GM12878 (cell line): ENCODE measurements at regions not wholly inside any gene's neighbourhood (a gene's known extent, or its start where the extent isn't known, plus 50 kb on each side); places are given as distances from the start of the nearest gene placed in this dataset.

ENCODE experiments used
- ATAC-seq: fragments of 200-7000 bp; cut with Tn5 transposase; 3 replicates; pipeline ENCODE4 v1.9.1; 2020; ENCODE audit warnings: mild to moderate bottlenecking, moderate library complexity
- BruUV-seq: library from RNA; stranded (reverse); fragments of 400-500 nt; replicated peaks from 2 replicates; lab custom pipeline; 2021; lab: Mats Ljungman, UMichigan
- CTCF ChIA-PET: fragments of 300-600 bp; sonication (Branson Sonifier 250); formaldehyde crosslinking; extraction: SDS; loops from one replicate; lab custom pipeline; 2021; ENCODE audit warnings: inconsistent platforms; lab: Yijun Ruan, JAX
- POLR2A ChIA-PET: fragments of 350-600 bp; formaldehyde crosslinking; extraction: SDS; loops from one replicate; lab custom pipeline; 2021; ENCODE audit warnings: inconsistent platforms; lab: Charles Lee
- RAD21 ChIA-PET: fragments of 300-600 bp; sonication (Branson Sonifier 250); formaldehyde crosslinking; loops from one replicate; lab custom pipeline; 2023; ENCODE audit warnings: antibody characterized with exemption; ENCODE audit not compliant: unreplicated experiment; lab: Charles Lee
- SMC1A ChIA-PET: fragments of 300-600 bp; sonication (Branson Sonifier 250); formaldehyde crosslinking; loops from one replicate; lab custom pipeline; 2023; ENCODE audit not compliant: unreplicated experiment, uncharacterized antibody; lab: Charles Lee
- DNase-seq: peaks from one replicate; pipeline ENCODE4 v3.0.0-alpha.2; 2011; ENCODE audit warnings: low read depth, low spot score
- FAIRE-seq: peaks from 3 replicates; lab custom pipeline; 2011; peaks lifted over from hg19 to GRCh38; lab: Jason Lieb, UNC
- H2AFZ ChIP-seq: 2 replicates; pipeline ENCODE4 v1.6.0; 2011; ENCODE audit warnings: low read depth, low read length, control low read depth; ENCODE audit not compliant: control insufficient read depth
- H3K27ac ChIP-seq: 2 replicates; pipeline ENCODE4 v1.5.1; 2011; ENCODE audit warnings: control low read depth; ENCODE audit not compliant: control insufficient read depth, insufficient read depth
- H3K27me3 ChIP-seq, 2 experiments: replicated peaks in 1 of 2; 2 replicates each; pipeline versions ENCODE4 v1.6.0 to v1.6.1; 2011; ENCODE audit warnings: low read length in 1 of 2; ENCODE audit not compliant: control insufficient read depth in 2 of 2, insufficient read depth in 2 of 2
- H3K36me3 ChIP-seq, 2 experiments: 2 replicates each; pipeline ENCODE4 v1.5.1; 2011; ENCODE audit warnings: low read length in 1 of 2; ENCODE audit not compliant: control insufficient read depth in 2 of 2, insufficient read depth in 2 of 2
- H3K4me1 ChIP-seq: 2 replicates; pipeline ENCODE4 v1.6.1; 2011; ENCODE audit warnings: mild to moderate bottlenecking, low read length, moderate library complexity, mixed read lengths; ENCODE audit not compliant: control insufficient read depth, insufficient read depth
- H3K4me2 ChIP-seq: 2 replicates; pipeline ENCODE4 v1.6.0; 2011; ENCODE audit warnings: control low read depth; ENCODE audit not compliant: control insufficient read depth, insufficient read depth
- H3K4me3 ChIP-seq: fragments of 200-600 bp; sonication (generic); 2 replicates; pipeline ENCODE4 v1.5.1; 2016
- H3K79me2 ChIP-seq: 2 replicates; pipeline ENCODE4 v1.6.0; 2011; ENCODE audit warnings: low read length; ENCODE audit not compliant: control insufficient read depth, insufficient read depth
- H3K9ac ChIP-seq: 2 replicates; pipeline ENCODE4 v1.8.0; 2011; ENCODE audit warnings: low read length, control low read depth, mixed read lengths; ENCODE audit not compliant: control insufficient read depth, insufficient read depth
- H3K9me3 ChIP-seq: replicated peaks from 3 replicates; pipeline ENCODE4 v1.5.1; 2011; ENCODE audit warnings: mild to moderate bottlenecking, low read length; ENCODE audit not compliant: control insufficient read depth, insufficient read depth
- H4K20me1 ChIP-seq: 2 replicates; pipeline ENCODE4 v1.6.0; 2011; ENCODE audit not compliant: control insufficient read depth, insufficient read depth
- ASH2L ChIP-seq: fragments of 300-600, 200-600 bp; sonication (generic); IDR thresholded peaks from 2 replicates; pipeline ENCODE4 v1.6.1; 2017; ENCODE audit warnings: low read depth, mild to moderate bottlenecking, borderline replicate concordance
- BACH1 ChIP-seq: fragments of 450-650 bp; IDR thresholded peaks from 2 replicates; pipeline ENCODE4 v1.6.1; 2017; ENCODE audit warnings: mild to moderate bottlenecking, borderline replicate concordance
- CREM ChIP-seq: IDR thresholded peaks from 2 replicates; pipeline ENCODE4 v1.6.1; 2014; ENCODE audit warnings: antibody characterized with exemption, low read depth
- HDAC2 ChIP-seq: fragments of 200-600 bp; sonication (generic); IDR thresholded peaks from 2 replicates; pipeline ENCODE4 v1.6.1; 2017
- KDM1A ChIP-seq: fragments of 200-600 bp; sonication (generic); IDR thresholded peaks from 2 replicates; pipeline ENCODE4 v1.6.1; 2016; ENCODE audit warnings: borderline replicate concordance
- MEF2B ChIP-seq: fragments of 450-650 bp; IDR thresholded peaks from 2 replicates; pipeline ENCODE4 v1.6.1; 2018; ENCODE audit warnings: mild to moderate bottlenecking, moderate library complexity; ENCODE audit not compliant: partially characterized antibody, poor library complexity, severe bottlenecking
- NFXL1 ChIP-seq: fragments of 450-650 bp; IDR thresholded peaks from 2 replicates; pipeline ENCODE4 v1.6.1; 2017; ENCODE audit warnings: antibody characterized with exemption, mild to moderate bottlenecking, borderline replicate concordance
- NR2C2 ChIP-seq: IDR thresholded peaks from 2 replicates; pipeline ENCODE4 v1.6.1; 2011; ENCODE audit warnings: borderline replicate concordance, low read depth; ENCODE audit not compliant: control insufficient read depth, insufficient read length
- POLR2A ChIP-seq: IDR thresholded peaks from 2 replicates; pipeline ENCODE4 v1.6.1; 2011; ENCODE audit warnings: low read depth, mild to moderate bottlenecking, low read length
- RBBP5 ChIP-seq: fragments of 200-600 bp; sonication (generic); conservative IDR thresholded peaks from 2 replicates; pipeline ENCODE4 v1.6.1; 2016
- SMAD1 ChIP-seq: fragments of 450-650 bp; IDR thresholded peaks from 2 replicates; pipeline ENCODE4 v1.6.1; 2018; ENCODE audit warnings: mild to moderate bottlenecking, low read depth; ENCODE audit not compliant: partially characterized antibody
- TARDBP ChIP-seq: IDR thresholded peaks from 2 replicates; pipeline ENCODE4 v1.6.1; 2016; ENCODE audit warnings: borderline replicate concordance
- ZNF207 ChIP-seq: fragments of 450-650 bp; IDR thresholded peaks from 2 replicates; pipeline ENCODE4 v1.6.1; 2014; ENCODE audit warnings: antibody characterized with exemption, mild to moderate bottlenecking, borderline replicate concordance
- ZNF217 ChIP-seq: fragments of 450-650 bp; IDR thresholded peaks from 2 replicates; pipeline ENCODE4 v1.6.1; 2017; ENCODE audit warnings: antibody characterized with exemption, mild to moderate bottlenecking
- WGBS: methylation state at CpG from one replicate; pipeline ENCODE4 v1.1.6; 2016; ENCODE audit warnings: low lambda C conversion rate; ENCODE audit not compliant: insufficient replicate concordance, insufficient coverage; ENCODE audit errors: missing lambda C conversion rate; 5-methylcytosine and 5-hydroxymethylcytosine counted together
- in situ Hi-C: fragments of 300-500 bp; cut with MboI; formaldehyde crosslinking; loops from 9 replicates; pipeline ENCODE4 v1.14.3; 2018; ENCODE audit warnings: mixed read lengths
- intact Hi-C: fragments of 100-400 bp; cut with micrococcal nuclease; formaldehyde crosslinking; loops from one replicate; pipeline ENCODE4 v1.14.2; 2022; ENCODE audit not compliant: unreplicated experiment
- TF ChIP-seq, protein P1 (sequence below): fragments of 450-650 bp; IDR thresholded peaks from 2 replicates; pipeline ENCODE4 v1.6.1; 2017; ENCODE audit warnings: mild to moderate bottlenecking, moderate library complexity
- TF ChIP-seq, protein P2 (sequence below): IDR thresholded peaks from 2 replicates; pipeline ENCODE4 v1.6.1; 2011; ENCODE audit warnings: borderline replicate concordance, low read depth, mild to moderate bottlenecking, moderate library complexity, low read length; ENCODE audit not compliant: insufficient read depth, poor library complexity, severe bottlenecking

- Histone ChIP-seq H3K79me2 (no peaks in the 10 kb centered on the region), H3K9ac (no peak overlapping the region), H3K27ac (no peak overlapping the region), H3K9me3 (no peaks in the 10 kb centered on the region), H3K27me3 (no peaks in the 10 kb centered on the region), H2AFZ (no peak overlapping the region), H3K4me1 (no peaks in the 10 kb centered on the region), H3K4me2 (no peak overlapping the region), H3K4me3 (no peak overlapping the region), H4K20me1 (no peaks in the 10 kb centered on the region), H3K36me3 (no peaks in the 10 kb centered on the region)
- BruUV-seq = no TSS peak
- in situ Hi-C loops (no loop called here), intact Hi-C loops (no loop called here)
- ChIA-PET CTCF (no interaction called here), POLR2A (no interaction called here), RAD21 (no interaction called here), SMC1A (no interaction called here)
- DNase-seq (no peak), ATAC-seq (no peak), FAIRE-seq (no peak)
- WGBS = 12% methylated on average over 4 of the region's 4 CpGs
- TF ChIP-seq CREM (no peak), BACH1 (no peak), KDM1A (no peak)
Measured at GRCh38 chr6:125477156-125477555, 175.4 kb upstream of the HDDC2 start.

DNA sequence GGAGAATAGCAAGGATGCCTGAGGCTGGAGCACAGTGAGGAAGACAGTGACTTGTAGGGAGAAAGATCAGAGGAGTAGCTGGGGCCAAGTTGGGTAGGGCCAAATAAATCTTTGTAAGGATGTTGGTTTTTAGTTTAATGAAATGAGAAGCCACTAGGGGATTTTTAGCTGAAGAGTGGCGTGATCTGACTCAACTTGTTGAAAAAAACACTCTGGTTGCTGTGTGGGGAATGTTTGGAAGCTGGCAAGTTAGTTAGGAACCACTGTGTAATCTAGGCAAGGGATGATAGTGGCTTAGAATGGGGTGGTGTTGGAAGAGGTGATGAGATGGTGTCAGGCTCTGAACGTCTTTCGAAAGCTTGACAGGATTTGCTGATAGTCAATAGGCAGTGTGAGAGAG is 176.1 kb upstream of the HDDC2 start:
- ChIA-PET POLR2A (no interaction called here), RAD21 (no interaction called here), SMC1A (interaction anchor here (0.8 to 1.1 kb wide), 2 partner anchors 237 to 239 kb away, joined by 3 read pairs; no protein-coding TSS in a partner anchor), CTCF (no interaction called here)
- Histone ChIP-seq H3K4me1 (no peaks in the 10 kb centered on the region), H3K36me3 (no peaks in the 10 kb centered on the region), H3K27me3 (no peaks in the 10 kb centered on the region), H3K9ac (no peak overlapping the region), H4K20me1 (no peaks in the 10 kb centered on the region), H3K27ac (no peak overlapping the region), H2AFZ (no peak overlapping the region), H3K4me3 (no peak overlapping the region), H3K9me3 (no peaks in the 10 kb centered on the region), H3K79me2 (no peaks in the 10 kb centered on the region), H3K4me2 (no peak overlapping the region)
- intact Hi-C loops (no loop called here), in situ Hi-C loops (no loop called here)
- no peak for FAIRE-seq
- no TSS peak for BruUV-seq
- DNase-seq = no peak
- ATAC-seq = no peak
- 15% methylated on average over 3 of the region's 3 CpGs for WGBS
- TF ChIP-seq RBBP5 (no peak), HDAC2 (no peak), ASH2L (no peak), NFXL1 (no peak), TARDBP (no peak), NR2C2 (no peak), SMAD1 (no peak), POLR2A (no peak), MEF2B (no peak), ZNF217 (no peak), ZNF207 (no peak)
- TF ChIP-seq, protein P1, sequence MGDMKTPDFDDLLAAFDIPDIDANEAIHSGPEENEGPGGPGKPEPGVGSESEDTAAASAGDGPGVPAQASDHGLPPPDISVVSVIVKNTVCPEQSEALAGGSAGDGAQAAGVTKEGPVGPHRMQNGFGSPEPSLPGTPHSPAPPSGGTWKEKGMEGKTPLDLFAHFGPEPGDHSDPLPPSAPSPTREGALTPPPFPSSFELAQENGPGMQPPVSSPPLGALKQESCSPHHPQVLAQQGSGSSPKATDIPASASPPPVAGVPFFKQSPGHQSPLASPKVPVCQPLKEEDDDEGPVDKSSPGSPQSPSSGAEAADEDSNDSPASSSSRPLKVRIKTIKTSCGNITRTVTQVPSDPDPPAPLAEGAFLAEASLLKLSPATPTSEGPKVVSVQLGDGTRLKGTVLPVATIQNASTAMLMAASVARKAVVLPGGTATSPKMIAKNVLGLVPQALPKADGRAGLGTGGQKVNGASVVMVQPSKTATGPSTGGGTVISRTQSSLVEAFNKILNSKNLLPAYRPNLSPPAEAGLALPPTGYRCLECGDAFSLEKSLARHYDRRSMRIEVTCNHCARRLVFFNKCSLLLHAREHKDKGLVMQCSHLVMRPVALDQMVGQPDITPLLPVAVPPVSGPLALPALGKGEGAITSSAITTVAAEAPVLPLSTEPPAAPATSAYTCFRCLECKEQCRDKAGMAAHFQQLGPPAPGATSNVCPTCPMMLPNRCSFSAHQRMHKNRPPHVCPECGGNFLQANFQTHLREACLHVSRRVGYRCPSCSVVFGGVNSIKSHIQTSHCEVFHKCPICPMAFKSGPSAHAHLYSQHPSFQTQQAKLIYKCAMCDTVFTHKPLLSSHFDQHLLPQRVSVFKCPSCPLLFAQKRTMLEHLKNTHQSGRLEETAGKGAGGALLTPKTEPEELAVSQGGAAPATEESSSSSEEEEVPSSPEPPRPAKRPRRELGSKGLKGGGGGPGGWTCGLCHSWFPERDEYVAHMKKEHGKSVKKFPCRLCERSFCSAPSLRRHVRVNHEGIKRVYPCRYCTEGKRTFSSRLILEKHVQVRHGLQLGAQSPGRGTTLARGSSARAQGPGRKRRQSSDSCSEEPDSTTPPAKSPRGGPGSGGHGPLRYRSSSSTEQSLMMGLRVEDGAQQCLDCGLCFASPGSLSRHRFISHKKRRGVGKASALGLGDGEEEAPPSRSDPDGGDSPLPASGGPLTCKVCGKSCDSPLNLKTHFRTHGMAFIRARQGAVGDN = no peak
- TF ChIP-seq, protein P2, sequence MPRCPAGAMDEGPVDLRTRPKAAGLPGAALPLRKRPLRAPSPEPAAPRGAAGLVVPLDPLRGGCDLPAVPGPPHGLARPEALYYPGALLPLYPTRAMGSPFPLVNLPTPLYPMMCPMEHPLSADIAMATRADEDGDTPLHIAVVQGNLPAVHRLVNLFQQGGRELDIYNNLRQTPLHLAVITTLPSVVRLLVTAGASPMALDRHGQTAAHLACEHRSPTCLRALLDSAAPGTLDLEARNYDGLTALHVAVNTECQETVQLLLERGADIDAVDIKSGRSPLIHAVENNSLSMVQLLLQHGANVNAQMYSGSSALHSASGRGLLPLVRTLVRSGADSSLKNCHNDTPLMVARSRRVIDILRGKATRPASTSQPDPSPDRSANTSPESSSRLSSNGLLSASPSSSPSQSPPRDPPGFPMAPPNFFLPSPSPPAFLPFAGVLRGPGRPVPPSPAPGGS = no peak
